Caco-2 (cell line): ENCODE measurements at regions not wholly inside any gene's neighbourhood (a gene's known extent, or its start where the extent isn't known, plus 50 kb on each side); places are given as distances from the start of the nearest gene placed in this dataset.

ENCODE experiments used
- BruUV-seq: library from RNA; stranded (reverse); fragments of 400-500 nt; replicated peaks from 2 replicates; lab custom pipeline; 2021; lab: Mats Ljungman, UMichigan
- CTCF ChIA-PET: fragments of 300-600 bp; sonication (Branson Sonifier 250); formaldehyde crosslinking; loops from one replicate; lab custom pipeline; 2022; ENCODE audit warnings: antibody characterized with exemption; lab: Charles Lee
- POLR2A ChIA-PET: fragments of 300-600 bp; sonication (Branson Sonifier 250); formaldehyde crosslinking; loops from one replicate; lab custom pipeline; 2022; ENCODE audit warnings: antibody characterized with exemption; lab: Charles Lee
- DNase-seq, 2 experiments: peaks; one replicate each; pipeline versions ENCODE4 v3.0.0 to v3.0.0-alpha.2; 2020 to 2022
- H3K27me3 ChIP-seq: replicated peaks from 2 replicates; pipeline ENCODE4 v1.6.0; 2011; ENCODE audit warnings: low read length; ENCODE audit not compliant: control insufficient read depth, insufficient read depth
- H3K36me3 ChIP-seq: 2 replicates; pipeline ENCODE4 v1.5.1; 2011; ENCODE audit warnings: low read length; ENCODE audit not compliant: control insufficient read depth, insufficient read depth
- H3K4me1 ChIP-seq: fragments of 250-450 bp; sonication (Bioruptor Pico); 2 replicates; pipeline ENCODE4 v1.5.1; 2020; ENCODE audit warnings: mild to moderate bottlenecking
- H3K4me3 ChIP-seq: 2 replicates; pipeline ENCODE4 v1.5.1; 2011; ENCODE audit warnings: low read depth, mild to moderate bottlenecking, control low read depth, low read length
- H3K9me3 ChIP-seq: fragments of 250-450 bp; sonication (Bioruptor Pico); 2 replicates; pipeline ENCODE4 v1.5.1; 2020; ENCODE audit warnings: mild to moderate bottlenecking, moderate library complexity
- H3K27ac Mint-ChIP-seq: one replicate; pipeline ENCODE4 v1.8.0; 2022; ENCODE audit warnings: mixed read lengths; ENCODE audit not compliant: unreplicated experiment
- H3K27me3 Mint-ChIP-seq: one replicate; pipeline ENCODE4 v1.8.0; 2022; ENCODE audit warnings: mixed read lengths; ENCODE audit not compliant: insufficient read depth, unreplicated experiment
- H3K36me3 Mint-ChIP-seq: one replicate; pipeline ENCODE4 v1.8.0; 2022; ENCODE audit warnings: mild to moderate bottlenecking, mixed read lengths; ENCODE audit not compliant: insufficient read depth, unreplicated experiment
- H3K4me1 Mint-ChIP-seq: one replicate; pipeline ENCODE4 v1.8.0; 2022; ENCODE audit warnings: low read depth, mixed read lengths; ENCODE audit not compliant: unreplicated experiment
- H3K4me3 Mint-ChIP-seq: one replicate; pipeline ENCODE4 v1.8.0; 2022; ENCODE audit warnings: mild to moderate bottlenecking, moderate library complexity, mixed read lengths; ENCODE audit not compliant: unreplicated experiment
- H3K9me3 Mint-ChIP-seq: one replicate; pipeline ENCODE4 v1.8.0; 2022; ENCODE audit warnings: mixed read lengths; ENCODE audit not compliant: unreplicated experiment
- CTCF ChIP-seq, 2 experiments: fragments of 200-600 bp in 1 of 2; IDR thresholded peaks; 1 replicate in 1 of 2; 2 replicates in 1 of 2; pipeline versions ENCODE4 v1.5.1 to v1.8.0; 2011 to 2022; ENCODE audit warnings: antibody characterized with exemption in 1 of 2, control low read depth in 1 of 2, inconsistent platforms in 1 of 2, low read depth in 1 of 2, low read length in 1 of 2, mild to moderate bottlenecking in 1 of 2, moderate library complexity in 1 of 2; ENCODE audit not compliant: insufficient read depth in 1 of 2, severe bottlenecking in 1 of 2, unreplicated experiment in 1 of 2
- intact Hi-C: fragments of 100-400 bp; cut with micrococcal nuclease; formaldehyde crosslinking; loops from one replicate; pipeline ENCODE4 v1.10.0; 2022; ENCODE audit not compliant: unreplicated experiment

- no peaks in the 10 kb centered on the region for H3K27me3 ChIP-seq
- H3K27me3 Mint-ChIP-seq, result no peaks in the 10 kb centered on the region
- H3K4me3 ChIP-seq, result no peak overlapping the region
- no peaks in the 10 kb centered on the region for H3K9me3 ChIP-seq
- no peaks in the 10 kb centered on the region for H3K36me3 Mint-ChIP-seq
- TF ChIP-seq CTCF (IDR thresholded peaks at IDR 0.05; ENCODE audit: insufficient read depth in 1 of 2, low read depth in 1 of 2, low read length in 1 of 2, severe bottlenecking in 1 of 2, unreplicated experiment in 1 of 2), result no peak
- no peak for DNase-seq
- no TSS peak for BruUV-seq
- no peaks in the 10 kb centered on the region for H3K36me3 ChIP-seq
- intact Hi-C loops, result no loop called here
- no peaks in the 10 kb centered on the region for H3K4me1 Mint-ChIP-seq
- no peaks in the 10 kb centered on the region for H3K4me1 ChIP-seq
- ChIA-PET CTCF (no interaction called here), POLR2A (no interaction called here)
- H3K9me3 Mint-ChIP-seq, result no peaks in the 10 kb centered on the region
- no peak overlapping the region for H3K4me3 Mint-ChIP-seq
- H3K27ac Mint-ChIP-seq, result no peak overlapping the region
These were observed 717.0 kb upstream of the IGFBP3 start for GRCh38 chr7:46637793-46638735.

- Histone ChIP-seq H3K36me3 (no peaks in the 10 kb centered on the region), H3K27me3 (no peaks in the 10 kb centered on the region), H3K4me1 (no peaks in the 10 kb centered on the region), H3K4me3 (no peak overlapping the region), H3K9me3 (no peaks in the 10 kb centered on the region)
- ChIA-PET CTCF (no interaction called here), POLR2A (no interaction called here)
- intact Hi-C loops, result no loop called here
- no peak for TF ChIP-seq CTCF (IDR thresholded peaks at IDR 0.05; ENCODE audit: insufficient read depth in 1 of 2, low read depth in 1 of 2, low read length in 1 of 2, severe bottlenecking in 1 of 2, unreplicated experiment in 1 of 2)
- no peaks in the 10 kb centered on the region for H3K27me3 Mint-ChIP-seq
- H3K4me1 Mint-ChIP-seq, result no peaks in the 10 kb centered on the region
- no peak overlapping the region for H3K4me3 Mint-ChIP-seq
- DNase-seq, result no peak
- H3K27ac Mint-ChIP-seq, result no peak overlapping the region
- no TSS peak for BruUV-seq
- H3K36me3 Mint-ChIP-seq, result no peaks in the 10 kb centered on the region
- no peaks in the 10 kb centered on the region for H3K9me3 Mint-ChIP-seq
These were observed 715.0 kb upstream of the IGFBP3 start for GRCh38 chr7:46636022-46636421.

GRCh38 chr7:46633630-46634240 lies 712.7 kb upstream of the IGFBP3 start:
- no peak overlapping the region for H3K4me3 Mint-ChIP-seq
- H3K9me3 ChIP-seq, result no peaks in the 10 kb centered on the region
- ChIA-PET POLR2A (no interaction called here), CTCF (interaction anchor here (0.7 kb wide), 1 partner anchor 707 kb away, joined by 3 read pairs; no protein-coding TSS in a partner anchor)
- H3K27ac Mint-ChIP-seq, result no peak overlapping the region
- no peaks in the 10 kb centered on the region for H3K36me3 Mint-ChIP-seq
- BruUV-seq, result no TSS peak
- no peaks in the 10 kb centered on the region for H3K27me3 Mint-ChIP-seq
- TF ChIP-seq CTCF (IDR thresholded peaks at IDR 0.05; ENCODE audit: insufficient read depth in 1 of 2, low read depth in 1 of 2, low read length in 1 of 2, severe bottlenecking in 1 of 2, unreplicated experiment in 1 of 2), result no peak
- H3K4me1 ChIP-seq, result no peaks in the 10 kb centered on the region
- H3K4me1 Mint-ChIP-seq, result no peaks in the 10 kb centered on the region
- no peak for DNase-seq
- intact Hi-C loops, result no loop called here
- no peaks in the 10 kb centered on the region for H3K36me3 ChIP-seq
- H3K4me3 ChIP-seq, result no peak overlapping the region
- H3K27me3 ChIP-seq, result no peaks in the 10 kb centered on the region
- no peaks in the 10 kb centered on the region for H3K9me3 Mint-ChIP-seq
